Cardiac muscle cell (in vitro differentiated cells and primary cell): ENCODE measurements at regions not wholly inside any gene's neighbourhood (a gene's known extent, or its start where the extent isn't known, plus 50 kb on each side); places are given as distances from the start of the nearest gene placed in this dataset.

ENCODE experiments used
- DNase-seq, 2 donors: peaks; one replicate each; pipeline versions ENCODE4 v3.0.0 to v3.0.0-alpha.2; 2010 to 2017; ENCODE audit warnings: low read depth in 1 of 2, low spot score in 1 of 2
- H3K27ac ChIP-seq: fragments of 200-600 bp; sonication (generic); 2 replicates; pipeline ENCODE4 v1.5.1; 2016
- H3K27me3 ChIP-seq: fragments of 200-600 bp; sonication (generic); 2 replicates; pipeline ENCODE4 v1.6.0; 2016; ENCODE audit warnings: control low read depth
- H3K36me3 ChIP-seq: fragments of 200-600 bp; sonication (generic); 2 replicates; pipeline ENCODE4 v1.5.1; 2016; ENCODE audit warnings: control low read depth
- H3K4me1 ChIP-seq: fragments of 200-600 bp; sonication (generic); 2 replicates; pipeline ENCODE4 v1.8.1; 2017; ENCODE audit warnings: low read depth, mild to moderate bottlenecking, mixed run types
- H3K4me3 ChIP-seq: fragments of 200-600 bp; sonication (generic); 2 replicates; pipeline ENCODE4 v1.5.1; 2016; ENCODE audit warnings: mild to moderate bottlenecking
- H3K9me3 ChIP-seq: fragments of 200-600 bp; sonication (generic); 2 replicates; pipeline ENCODE4 v1.5.1; 2017; ENCODE audit warnings: low read depth, mild to moderate bottlenecking, control low read depth
- TF ChIP-seq, protein P1 (sequence below): IDR thresholded peaks from 2 replicates; pipeline ENCODE4 v1.5.1; 2012; ENCODE audit warnings: low read depth, mild to moderate bottlenecking, low read length

DNA sequence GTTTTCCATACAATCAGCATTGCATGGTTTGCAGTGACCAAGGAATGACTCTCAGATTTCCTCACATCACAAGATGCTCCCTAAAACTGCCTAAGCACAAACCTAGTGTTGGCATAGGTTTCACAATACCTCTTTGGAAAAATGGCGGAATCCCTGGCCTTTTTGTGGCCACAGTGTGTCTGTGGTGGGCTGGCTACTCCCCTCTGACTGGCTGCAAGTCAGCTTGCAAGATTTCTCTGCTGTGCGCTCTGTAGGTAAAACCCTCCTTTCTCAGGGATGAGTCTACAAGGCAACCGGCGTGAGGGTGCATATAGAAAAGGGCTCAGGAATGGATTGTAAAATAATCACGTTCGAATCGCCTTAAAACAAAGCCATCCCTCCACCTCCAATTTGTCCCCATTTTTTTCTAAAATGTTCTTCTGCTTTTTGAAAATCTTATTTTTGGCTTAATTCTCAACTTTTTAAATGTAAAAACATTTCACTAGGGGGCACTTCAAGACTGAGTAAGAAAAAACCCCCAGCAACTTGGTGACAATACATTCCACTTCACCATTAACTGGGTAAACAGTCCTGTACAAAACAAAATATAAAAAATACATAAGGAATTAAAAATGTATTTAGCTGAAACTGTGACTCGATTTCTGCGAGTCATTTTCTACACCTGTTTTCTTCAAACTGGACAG, 235.6 kb downstream of the STIM2 start:
- no peaks in the 10 kb centered on the region for H3K4me1 ChIP-seq
- no peaks in the 10 kb centered on the region for H3K27me3 ChIP-seq
- H3K36me3 ChIP-seq: no peaks in the 10 kb centered on the region
- no peak overlapping the region for H3K27ac ChIP-seq
- no peak for DNase-seq
- H3K9me3 ChIP-seq: no peaks in the 10 kb centered on the region
- no peak overlapping the region for H3K4me3 ChIP-seq
- TF ChIP-seq, protein P1, sequence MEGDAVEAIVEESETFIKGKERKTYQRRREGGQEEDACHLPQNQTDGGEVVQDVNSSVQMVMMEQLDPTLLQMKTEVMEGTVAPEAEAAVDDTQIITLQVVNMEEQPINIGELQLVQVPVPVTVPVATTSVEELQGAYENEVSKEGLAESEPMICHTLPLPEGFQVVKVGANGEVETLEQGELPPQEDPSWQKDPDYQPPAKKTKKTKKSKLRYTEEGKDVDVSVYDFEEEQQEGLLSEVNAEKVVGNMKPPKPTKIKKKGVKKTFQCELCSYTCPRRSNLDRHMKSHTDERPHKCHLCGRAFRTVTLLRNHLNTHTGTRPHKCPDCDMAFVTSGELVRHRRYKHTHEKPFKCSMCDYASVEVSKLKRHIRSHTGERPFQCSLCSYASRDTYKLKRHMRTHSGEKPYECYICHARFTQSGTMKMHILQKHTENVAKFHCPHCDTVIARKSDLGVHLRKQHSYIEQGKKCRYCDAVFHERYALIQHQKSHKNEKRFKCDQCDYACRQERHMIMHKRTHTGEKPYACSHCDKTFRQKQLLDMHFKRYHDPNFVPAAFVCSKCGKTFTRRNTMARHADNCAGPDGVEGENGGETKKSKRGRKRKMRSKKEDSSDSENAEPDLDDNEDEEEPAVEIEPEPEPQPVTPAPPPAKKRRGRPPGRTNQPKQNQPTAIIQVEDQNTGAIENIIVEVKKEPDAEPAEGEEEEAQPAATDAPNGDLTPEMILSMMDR: no peak

DNA sequence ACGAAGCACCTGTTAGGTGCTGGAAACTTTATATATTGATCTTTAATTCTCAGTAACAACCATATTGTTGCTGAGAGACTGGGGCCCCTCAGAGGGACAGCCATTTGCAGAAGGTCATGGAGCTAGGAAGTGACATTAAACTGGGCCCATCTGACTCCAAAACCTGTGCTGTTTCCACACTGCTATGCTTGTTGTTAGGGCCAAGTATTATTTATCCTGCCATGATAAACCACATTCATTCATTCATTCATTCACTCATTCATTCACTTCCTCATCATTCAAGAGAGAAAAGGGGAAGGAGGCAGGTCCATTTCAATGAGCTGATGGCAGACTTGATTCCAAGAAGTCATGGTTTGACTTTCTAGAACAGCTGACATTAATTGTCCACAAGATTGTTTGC, 237.4 kb downstream of the STIM2 start:
- H3K4me1 ChIP-seq: no peaks in the 10 kb centered on the region
- H3K36me3 ChIP-seq: no peaks in the 10 kb centered on the region
- H3K9me3 ChIP-seq: no peaks in the 10 kb centered on the region
- no peak overlapping the region for H3K27ac ChIP-seq
- H3K27me3 ChIP-seq: no peaks in the 10 kb centered on the region
- TF ChIP-seq, protein P1: no peak
- DNase-seq: no peak
- no peak overlapping the region for H3K4me3 ChIP-seq

DNA sequence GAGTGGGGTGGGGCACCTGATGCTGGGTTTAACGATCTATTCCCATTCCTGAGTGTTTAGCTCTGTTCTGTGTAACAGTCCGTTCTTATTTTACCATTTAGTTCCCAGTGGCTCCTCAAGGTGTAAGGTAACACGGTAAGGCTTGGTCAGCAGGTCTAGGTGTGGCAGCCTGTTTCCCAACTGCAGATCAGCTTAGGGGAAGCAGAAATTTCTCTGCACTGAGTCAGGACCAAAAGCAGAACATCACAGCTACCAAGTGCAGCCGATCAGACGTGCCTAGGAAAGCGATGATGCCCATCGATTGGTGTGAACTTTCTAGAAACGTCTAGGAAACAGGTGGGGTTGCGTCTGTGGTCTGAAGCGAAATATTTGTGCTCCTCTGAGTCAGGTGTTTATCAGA, 240.1 kb downstream of the STIM2 start:
- H3K4me3 ChIP-seq: no peak overlapping the region
- DNase-seq: no peak
- no peak overlapping the region for H3K27ac ChIP-seq
- TF ChIP-seq, protein P1: no peak
- no peaks in the 10 kb centered on the region for H3K27me3 ChIP-seq
- H3K36me3 ChIP-seq: no peaks in the 10 kb centered on the region
- H3K9me3 ChIP-seq: no peaks in the 10 kb centered on the region
- no peaks in the 10 kb centered on the region for H3K4me1 ChIP-seq

DNA sequence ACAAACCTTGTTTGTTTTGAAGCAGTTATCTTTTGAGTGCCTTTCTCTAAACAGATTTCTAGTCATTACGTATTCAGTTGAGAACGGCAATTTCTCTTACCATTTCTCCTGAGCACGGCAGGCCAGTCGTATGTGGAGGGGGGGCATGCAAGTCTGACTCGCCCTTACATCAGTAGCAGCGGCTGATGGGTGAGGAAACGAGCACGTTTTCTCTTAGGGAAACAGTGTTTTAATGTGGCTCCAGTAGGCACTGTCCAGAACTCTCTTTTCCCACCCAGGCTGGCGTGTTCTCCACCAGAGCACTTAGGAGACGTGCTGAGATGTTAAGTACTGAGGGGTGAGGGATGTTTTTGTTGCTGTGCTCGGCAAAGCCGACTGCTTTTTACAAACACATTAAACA, 240.5 kb downstream of the STIM2 start:
- Histone ChIP-seq H3K4me1 (no peaks in the 10 kb centered on the region), H3K4me3 (no peak overlapping the region), H3K27ac (no peak overlapping the region), H3K36me3 (no peaks in the 10 kb centered on the region), H3K27me3 (no peaks in the 10 kb centered on the region), H3K9me3 (no peaks in the 10 kb centered on the region)
- no peak for DNase-seq
- TF ChIP-seq, protein P1: no peak

DNA sequence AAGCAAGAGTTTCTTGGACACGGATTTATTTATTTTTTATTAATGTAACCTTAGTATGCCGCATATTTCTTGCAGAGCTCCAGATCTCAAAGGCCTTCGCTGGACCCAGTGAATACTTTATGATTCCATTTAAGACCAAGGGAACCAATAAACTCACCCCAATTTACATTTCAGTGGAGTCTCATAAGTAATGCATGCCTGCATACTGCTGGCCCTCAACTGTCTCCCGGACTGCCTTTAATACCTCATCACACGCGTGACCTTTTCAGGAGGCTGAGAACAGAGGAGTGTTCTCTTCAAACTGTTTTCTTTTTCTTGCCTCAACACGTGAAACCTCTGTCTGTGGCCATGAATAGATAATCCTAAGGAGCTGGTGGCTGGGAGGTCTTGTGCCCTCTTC, 240.9 kb downstream of the STIM2 start:
- no peaks in the 10 kb centered on the region for H3K4me1 ChIP-seq
- H3K36me3 ChIP-seq: no peaks in the 10 kb centered on the region

More for the DNA sequence above, 240.9 kb downstream of the STIM2 start:
- H3K27ac ChIP-seq: no peak overlapping the region
- no peak overlapping the region for H3K4me3 ChIP-seq
- no peaks in the 10 kb centered on the region for H3K9me3 ChIP-seq
- TF ChIP-seq, protein P1: no peak
- H3K27me3 ChIP-seq: no peaks in the 10 kb centered on the region
- DNase-seq: no peak
